H1 (cell line): ENCODE measurements at regions not wholly inside any gene's neighbourhood (a gene's known extent, or its start where the extent isn't known, plus 50 kb on each side); places are given as distances from the start of the nearest gene placed in this dataset.

Source experiments
- CTCF ChIA-PET: fragments of 300-600 bp; sonication (Branson Sonifier 250); formaldehyde crosslinking; loops from one replicate; lab custom pipeline; 2021; ENCODE audit not compliant: partially characterized antibody; lab: Charles Lee
- POLR2A ChIA-PET: fragments of 300-600 bp; sonication (Branson Sonifier 250); formaldehyde crosslinking; loops from one replicate; lab custom pipeline; 2021; ENCODE audit warnings: inconsistent platforms; ENCODE audit not compliant: partially characterized antibody; lab: Charles Lee
- DNase-seq, 2 experiments: peaks; one replicate each; pipeline versions ENCODE4 v3.0.0 to v3.0.0-alpha.2; 2010 to 2022; ENCODE audit warnings: low spot score in 2 of 2, low read depth in 1 of 2, mixed read lengths in 1 of 2
- FAIRE-seq: peaks from 2 replicates; lab custom pipeline; 2011; peaks lifted over from hg19 to GRCh38; lab: Jason Lieb, UNC
- H2AFZ ChIP-seq: 2 replicates; pipeline ENCODE4 v1.8.1; 2012; ENCODE audit warnings: low read length, inconsistent platforms
- H2AK5ac ChIP-seq: 2 replicates; pipeline ENCODE4 v1.6.1; 2013; ENCODE audit warnings: low read depth, low read length
- H2BK120ac ChIP-seq: replicated peaks from 2 replicates; pipeline ENCODE3; 2013; ENCODE audit warnings: low read depth, low read length, inconsistent platforms
- H2BK12ac ChIP-seq: 2 replicates; pipeline ENCODE4 v1.6.1; 2013; ENCODE audit warnings: low read depth, low read length
- H2BK15ac ChIP-seq: 2 replicates; pipeline ENCODE4 v1.6.1; 2013; ENCODE audit warnings: low read length
- H2BK20ac ChIP-seq: 2 replicates; pipeline ENCODE4 v1.6.1; 2013; ENCODE audit warnings: low read length
- H2BK5ac ChIP-seq: 2 replicates; pipeline ENCODE4 v1.6.1; 2013; ENCODE audit warnings: low read depth, low read length
- H3K14ac ChIP-seq: 2 replicates; pipeline ENCODE4 v1.6.1; 2013; ENCODE audit warnings: inconsistent platforms; ENCODE audit not compliant: insufficient read length
- H3K18ac ChIP-seq: 2 replicates; pipeline ENCODE4 v1.6.1; 2013; ENCODE audit warnings: low read length; ENCODE audit errors: extremely low read depth
- H3K23ac ChIP-seq: 2 replicates; pipeline ENCODE4 v1.6.1; 2013; ENCODE audit warnings: inconsistent platforms; ENCODE audit not compliant: insufficient read length
- H3K23me2 ChIP-seq: 2 replicates; pipeline ENCODE4 v1.6.1; 2013; ENCODE audit warnings: low read depth, low read length
- H3K27ac ChIP-seq: 2 replicates; pipeline ENCODE4 v1.6.1; 2011; ENCODE audit warnings: low read depth, low read length, inconsistent platforms
- H3K27me3 ChIP-seq, 4 experiments: replicated peaks in 1 of 4; 1 replicate in 1 of 4; 2 replicates in 3 of 4; pipeline versions ENCODE4 v1.6.1 to v1.8.1; 2011 to 2013; ENCODE audit warnings: low read length in 3 of 4, mild to moderate bottlenecking in 3 of 4, inconsistent platforms in 2 of 4, mixed read lengths in 2 of 4, moderate library complexity in 1 of 4; ENCODE audit not compliant: control insufficient read depth in 3 of 4, insufficient read depth in 3 of 4; ENCODE audit errors: extremely low read depth in 1 of 4
- H3K36me3 ChIP-seq, 4 experiments: 2 replicates each; pipeline versions ENCODE4 v1.6.1 to v1.8.1; 2011 to 2013; ENCODE audit warnings: mild to moderate bottlenecking in 4 of 4, low read length in 3 of 4, moderate library complexity in 2 of 4, control low read depth in 1 of 4, inconsistent platforms in 1 of 4; ENCODE audit not compliant: insufficient read depth in 4 of 4, control insufficient read depth in 2 of 4
- H3K4ac ChIP-seq: replicated peaks from 2 replicates; pipeline ENCODE3; 2013; ENCODE audit warnings: low read length, low read depth, mixed read lengths, inconsistent platforms; ENCODE audit not compliant: insufficient read length
- H3K4me1 ChIP-seq, 4 experiments: replicated peaks in 1 of 4; 1 replicate in 1 of 4; 2 replicates in 3 of 4; pipeline versions ENCODE4 v1.6.1 to v1.8.1; 2011 to 2013; ENCODE audit warnings: low read length in 3 of 4, inconsistent platforms in 2 of 4, mixed read lengths in 1 of 4; ENCODE audit not compliant: insufficient read depth in 4 of 4, control insufficient read depth in 3 of 4
- H3K4me2 ChIP-seq, 2 experiments: 2 replicates each; pipeline versions ENCODE4 v1.6.1 to v1.8.1; 2011 to 2013; ENCODE audit warnings: low read depth in 2 of 2, low read length in 2 of 2, control low read depth in 1 of 2, inconsistent platforms in 1 of 2, mild to moderate bottlenecking in 1 of 2; ENCODE audit not compliant: insufficient read depth in 1 of 2
- H3K4me3 ChIP-seq, 4 experiments: fragments of 200-600, 300-600 bp in 1 of 4; sonication (generic), shearing (Covaris generic), sonication (Bioruptor Twin) in 1 of 4; 2 replicates each; pipeline versions ENCODE4 v1.5.1 to v1.8.1; 2011 to 2016; ENCODE audit warnings: low read length in 4 of 4, low read depth in 3 of 4, control low read depth in 2 of 4, inconsistent platforms in 2 of 4, mild to moderate bottlenecking in 2 of 4, mixed read lengths in 1 of 4, moderate library complexity in 1 of 4; ENCODE audit not compliant: insufficient read depth in 2 of 4; ENCODE audit errors: extremely low read depth in 1 of 4
- H3K56ac ChIP-seq: replicated peaks from 2 replicates; pipeline ENCODE3; 2013; ENCODE audit warnings: low read depth, mild to moderate bottlenecking, mixed read lengths, low read length, inconsistent platforms; ENCODE audit not compliant: insufficient read length
- H3K79me1 ChIP-seq: 2 replicates; pipeline ENCODE4 v1.6.1; 2013; ENCODE audit warnings: low read depth, low read length, control low read depth
- H3K79me2 ChIP-seq, 2 experiments: 2 replicates each; pipeline versions ENCODE4 v1.6.1 to v1.8.1; 2012 to 2013; ENCODE audit warnings: low read length in 2 of 2, mild to moderate bottlenecking in 2 of 2, inconsistent platforms in 1 of 2; ENCODE audit not compliant: insufficient read depth in 2 of 2, control insufficient read depth in 1 of 2
- H3K9ac ChIP-seq, 4 experiments: replicated peaks in 1 of 4; 1 replicate in 1 of 4; 2 replicates in 3 of 4; pipeline versions ENCODE4 v1.6.1 to v1.8.1; 2011 to 2013; ENCODE audit warnings: low read depth in 3 of 4, low read length in 3 of 4, control low read depth in 2 of 4, mild to moderate bottlenecking in 2 of 4, moderate library complexity in 2 of 4, inconsistent platforms in 1 of 4; ENCODE audit errors: extremely low read depth in 1 of 4
- H3K9me3 ChIP-seq, 2 experiments: 2 replicates each; pipeline versions ENCODE4 v1.6.1 to v1.8.1; 2012 to 2013; ENCODE audit warnings: mild to moderate bottlenecking in 2 of 2, moderate library complexity in 2 of 2, control low read depth in 1 of 2, inconsistent platforms in 1 of 2, low read depth in 1 of 2, low read length in 1 of 2, mixed read lengths in 1 of 2; ENCODE audit not compliant: insufficient read depth in 2 of 2
- H4K20me1 ChIP-seq, 2 experiments: replicated peaks in 1 of 2; 2 replicates each; pipeline versions ENCODE3 to v1.8.1; 2011 to 2013; ENCODE audit warnings: inconsistent platforms in 2 of 2, low read length in 2 of 2, mild to moderate bottlenecking in 1 of 2; ENCODE audit not compliant: insufficient read depth in 2 of 2, control insufficient read depth in 1 of 2
- H4K5ac ChIP-seq: 2 replicates; pipeline ENCODE4 v1.6.1; 2013; ENCODE audit warnings: low read length, low read depth, mixed read lengths, inconsistent platforms; ENCODE audit not compliant: insufficient read length
- H4K8ac ChIP-seq: 2 replicates; pipeline ENCODE4 v1.8.0; 2013; ENCODE audit warnings: mild to moderate bottlenecking, moderate library complexity, low read length, inconsistent platforms; ENCODE audit not compliant: insufficient read depth; ENCODE audit errors: extremely low read depth
- H4K91ac ChIP-seq: replicated peaks from 2 replicates; pipeline ENCODE3; 2013; ENCODE audit warnings: low read length, mixed read lengths, inconsistent platforms; ENCODE audit not compliant: insufficient read length
- CBX8 ChIP-seq: fragments of 300-800, 300-1000 bp; sonication (generic); IDR thresholded peaks from 2 replicates; pipeline ENCODE4 v1.7.1; 2016; ENCODE audit warnings: low read depth, low read length, borderline replicate concordance
- CTBP2 ChIP-seq: IDR thresholded peaks from 2 replicates; pipeline ENCODE4 v1.7.0; 2011; ENCODE audit warnings: borderline replicate concordance, mild to moderate bottlenecking, moderate library complexity, mixed read lengths, low read length; ENCODE audit not compliant: insufficient read depth, insufficient read length
- RNF2 ChIP-seq: fragments of 200-900, 300-1000 bp; sonication (generic); IDR thresholded peaks from 2 replicates; pipeline ENCODE4 v1.7.1; 2016; ENCODE audit warnings: borderline replicate concordance, low read depth, mild to moderate bottlenecking, antibody characterized with exemption, low read length; ENCODE audit not compliant: poor library complexity, severe bottlenecking; ENCODE audit errors: missing control alignments
- ZNF274 ChIP-seq: IDR thresholded peaks from 2 replicates; pipeline ENCODE4 v1.7.0; 2012; ENCODE audit warnings: low read length, borderline replicate concordance; ENCODE audit errors: extremely low read depth
- WGBS, 2 experiments: shearing (Covaris generic) in 1 of 2; methylation state at CpG; one replicate each; pipeline versions ENCODE4 v1.1.6 to v1.1.7; 2013 to 2015; ENCODE audit warnings: low lambda C conversion rate in 2 of 2, mixed read lengths in 2 of 2, inconsistent platforms in 1 of 2, low coverage in 1 of 2, missing lambda C conversion rate in 1 of 2; ENCODE audit not compliant: insufficient replicate concordance in 2 of 2, insufficient coverage in 1 of 2, insufficient read length in 1 of 2; ENCODE audit errors: extremely low coverage in 1 of 2, missing lambda C conversion rate in 1 of 2; 5-methylcytosine and 5-hydroxymethylcytosine counted together
- TF ChIP-seq, protein P1 (sequence below): IDR thresholded peaks from 2 replicates; pipeline ENCODE4 v1.6.1; 2011; ENCODE audit warnings: low read length, improper control_type of control experiment

DNA sequence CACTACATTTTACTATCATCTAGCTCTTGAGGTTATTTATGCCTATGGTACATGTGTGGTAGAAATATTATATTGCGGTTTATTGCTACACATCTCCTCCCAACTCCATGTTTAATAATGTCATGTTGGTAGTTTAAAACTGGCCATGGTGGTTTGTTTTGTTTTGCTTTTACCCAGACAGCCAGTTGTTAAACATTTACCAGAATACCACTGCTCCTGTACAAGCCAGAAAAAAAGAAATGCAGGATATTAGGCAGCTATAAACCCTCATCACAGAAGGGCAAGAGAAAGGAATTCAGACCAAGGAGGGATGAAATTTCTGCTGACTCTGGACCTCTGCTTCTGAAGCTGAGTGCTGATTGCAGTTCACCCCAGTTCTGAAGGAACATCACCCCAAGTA, 451.8 kb upstream of the IL12A start:
- no peaks in the 10 kb centered on the region for H4K20me1 ChIP-seq

More for the DNA sequence above, 451.8 kb upstream of the IL12A start:
- no peaks in the 10 kb centered on the region for H3K27me3 ChIP-seq
- TF ChIP-seq CTBP2 (no peak), ZNF274 (no peak), RNF2 (no peak), CBX8 (no peak)
- TF ChIP-seq, protein P1, sequence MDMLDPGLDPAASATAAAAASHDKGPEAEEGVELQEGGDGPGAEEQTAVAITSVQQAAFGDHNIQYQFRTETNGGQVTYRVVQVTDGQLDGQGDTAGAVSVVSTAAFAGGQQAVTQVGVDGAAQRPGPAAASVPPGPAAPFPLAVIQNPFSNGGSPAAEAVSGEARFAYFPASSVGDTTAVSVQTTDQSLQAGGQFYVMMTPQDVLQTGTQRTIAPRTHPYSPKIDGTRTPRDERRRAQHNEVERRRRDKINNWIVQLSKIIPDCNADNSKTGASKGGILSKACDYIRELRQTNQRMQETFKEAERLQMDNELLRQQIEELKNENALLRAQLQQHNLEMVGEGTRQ = no peak
- H3K4me1 ChIP-seq = no peaks in the 10 kb centered on the region
- H2BK12ac ChIP-seq = no peak overlapping the region
- no peak overlapping the region for H2AFZ ChIP-seq
- WGBS, 2 experiments = 86% methylated on average over 1 of the region's 1 CpG; no CpG with 5 or more reads in 1 of the 2 experiments
- no peak for DNase-seq
- no peak overlapping the region for H2BK20ac ChIP-seq
- H3K56ac ChIP-seq = no peak overlapping the region
- H3K9me3 ChIP-seq = no peaks in the 10 kb centered on the region
- H3K14ac ChIP-seq = no peak overlapping the region
- no peaks in the 10 kb centered on the region for H3K36me3 ChIP-seq
- no peak overlapping the region for H4K91ac ChIP-seq
- ChIA-PET POLR2A (no interaction called here), CTCF (interaction anchor here (0.9 to 1.5 kb wide), 2 partner anchors 20 to 49 kb away, joined by 3 to 5 read pairs; no protein-coding TSS in a partner anchor)
- no peak overlapping the region for H3K23ac ChIP-seq
- no peak overlapping the region for H2BK15ac ChIP-seq
- FAIRE-seq = no peak
- no peak overlapping the region for H3K4me3 ChIP-seq
- no peak overlapping the region for H2AK5ac ChIP-seq
- no peak overlapping the region for H4K8ac ChIP-seq
- H2BK120ac ChIP-seq = no peak overlapping the region
- H3K23me2 ChIP-seq = no peaks in the 10 kb centered on the region
- H3K27ac ChIP-seq = no peak overlapping the region
- H3K79me1 ChIP-seq = no peaks in the 10 kb centered on the region
- H3K4me2 ChIP-seq = no peak overlapping the region
- H3K4ac ChIP-seq = no peak overlapping the region
- no peaks in the 10 kb centered on the region for H3K79me2 ChIP-seq
- H2BK5ac ChIP-seq = no peak overlapping the region
- H4K5ac ChIP-seq = no peak overlapping the region
- no peak overlapping the region for H3K9ac ChIP-seq
- H3K18ac ChIP-seq = no peak overlapping the region
